Mesodermal cell (in vitro differentiated cells): ENCODE measurements at regions not wholly inside any gene's neighbourhood (a gene's known extent, or its start where the extent isn't known, plus 50 kb on each side); places are given as distances from the start of the nearest gene placed in this dataset.

Experiments used
- H3K27ac ChIP-seq: 2 replicates; pipeline ENCODE4 v1.7.0; 2013; ENCODE audit warnings: mild to moderate bottlenecking, low read depth, low read length, moderate library complexity; ENCODE audit not compliant: severe bottlenecking
- H3K36me3 ChIP-seq: 2 replicates; pipeline ENCODE4 v1.7.1; 2013; ENCODE audit warnings: mild to moderate bottlenecking, low read length, moderate library complexity; ENCODE audit not compliant: control insufficient read depth, insufficient read depth
- H3K4me1 ChIP-seq: one replicate; pipeline ENCODE4 v1.7.1; 2013; ENCODE audit warnings: mild to moderate bottlenecking, low read length; ENCODE audit not compliant: insufficient read depth, control insufficient read depth, poor library complexity, severe bottlenecking
- H3K4me3 ChIP-seq: 2 replicates; pipeline ENCODE4 v1.7.0; 2013; ENCODE audit warnings: low read length, control low read depth, mild to moderate bottlenecking; ENCODE audit not compliant: insufficient read depth, poor library complexity, severe bottlenecking; ENCODE audit errors: extremely low read depth
- H3K9me3 ChIP-seq: 2 replicates; pipeline ENCODE4 v1.7.1; 2013; ENCODE audit warnings: mild to moderate bottlenecking, low read length, moderate library complexity; ENCODE audit not compliant: control insufficient read depth
- WGBS, 2 experiments: methylation state at CpG; one replicate each; pipeline ENCODE4 v1.1.5; 2013; ENCODE audit warnings: missing lambda C conversion rate in 2 of 2; ENCODE audit not compliant: insufficient coverage in 2 of 2; 5-methylcytosine and 5-hydroxymethylcytosine counted together

DNA sequence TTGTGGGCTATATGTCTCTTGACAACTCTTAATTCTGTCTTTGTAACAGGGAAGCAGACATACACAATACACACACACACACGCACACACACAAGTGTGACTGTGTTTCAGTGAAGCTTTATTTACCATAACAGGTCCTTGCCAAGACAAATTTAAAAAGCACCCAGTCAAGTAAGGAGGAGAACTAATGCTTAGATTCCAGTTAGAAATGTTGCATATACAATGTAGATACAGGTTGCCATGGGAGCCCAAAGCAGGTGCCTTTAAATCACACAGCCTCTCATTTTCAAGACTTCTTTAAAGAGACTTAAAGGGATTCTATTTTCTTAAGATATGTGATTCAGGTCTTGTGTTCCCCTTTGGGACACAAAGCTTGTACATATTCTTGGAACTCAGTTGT lies 1551.9 kb downstream of the EFNB2 start:
- H3K4me1 ChIP-seq, result no peaks in the 10 kb centered on the region
- no peaks in the 10 kb centered on the region for H3K9me3 ChIP-seq
- no peak overlapping the region for H3K4me3 ChIP-seq
- H3K27ac ChIP-seq, result no peak overlapping the region
- no CpG with 5 or more reads among the region's 1 CpG for WGBS, 2 experiments
- no peaks in the 10 kb centered on the region for H3K36me3 ChIP-seq

DNA sequence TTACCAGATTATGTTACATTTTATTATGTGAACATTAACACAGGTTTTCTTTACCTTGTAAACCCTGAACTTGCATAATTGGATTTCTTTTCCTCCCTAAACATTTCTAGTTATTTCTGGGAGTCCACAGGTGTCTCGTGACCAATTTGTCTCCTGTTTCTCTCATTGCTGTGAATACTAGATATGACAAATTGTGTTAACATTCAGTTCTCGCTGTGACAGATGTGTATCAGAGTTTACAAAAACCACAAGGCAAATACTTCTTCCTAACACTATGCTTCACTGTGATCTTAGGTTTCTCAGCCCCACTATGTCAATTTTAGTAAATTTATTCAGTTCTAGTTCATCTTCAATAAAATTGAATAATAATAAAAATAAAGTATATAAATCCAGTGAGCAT lies 1554.9 kb downstream of the EFNB2 start:
- Histone ChIP-seq H3K4me1 (no peaks in the 10 kb centered on the region), H3K36me3 (no peaks in the 10 kb centered on the region), H3K27ac (no peak overlapping the region), H3K4me3 (no peak overlapping the region), H3K9me3 (no peaks in the 10 kb centered on the region)
- no CpG with 5 or more reads among the region's 2 CpGs for WGBS, 2 experiments

DNA sequence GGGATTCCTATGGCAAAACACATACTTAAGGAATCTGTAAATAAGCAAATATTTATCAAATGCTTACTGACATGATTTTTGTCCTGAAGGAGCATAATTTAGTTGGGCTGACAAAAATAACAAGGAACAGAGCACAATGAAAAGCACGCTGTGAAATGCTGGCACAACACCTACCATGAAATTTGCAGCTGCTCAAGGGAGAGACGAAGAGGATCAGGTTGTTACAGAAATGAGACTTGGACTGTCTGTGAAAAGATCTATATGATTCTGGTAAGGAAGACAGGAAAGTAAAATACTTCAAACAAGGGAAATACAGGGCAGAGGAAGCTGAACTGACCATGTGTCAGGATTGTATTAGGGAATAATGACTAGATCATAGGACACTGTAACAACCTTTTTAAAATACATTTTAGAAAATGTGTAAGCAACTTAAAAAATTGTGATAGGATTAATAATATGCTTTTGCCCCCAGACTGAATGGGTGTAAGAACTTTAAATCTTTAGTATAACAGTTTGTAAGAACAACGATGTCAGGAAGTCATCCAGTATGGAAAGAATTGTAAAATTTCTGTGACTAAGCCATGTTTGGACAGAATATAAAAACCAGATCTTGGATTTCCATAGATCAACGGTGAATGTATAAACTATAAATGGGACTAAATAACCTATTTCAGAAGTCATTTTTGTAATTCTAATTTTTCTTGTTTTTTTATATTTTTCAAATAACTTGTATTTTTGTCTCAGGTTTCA lies 1556.0 kb downstream of the EFNB2 start:
- Histone ChIP-seq H3K36me3 (no peaks in the 10 kb centered on the region), H3K9me3 (no peaks in the 10 kb centered on the region), H3K27ac (no peak overlapping the region), H3K4me1 (no peaks in the 10 kb centered on the region), H3K4me3 (no peak overlapping the region)
- WGBS, 2 experiments, result 73 to 86% methylated on average over 2 of the region's 4 CpGs

DNA sequence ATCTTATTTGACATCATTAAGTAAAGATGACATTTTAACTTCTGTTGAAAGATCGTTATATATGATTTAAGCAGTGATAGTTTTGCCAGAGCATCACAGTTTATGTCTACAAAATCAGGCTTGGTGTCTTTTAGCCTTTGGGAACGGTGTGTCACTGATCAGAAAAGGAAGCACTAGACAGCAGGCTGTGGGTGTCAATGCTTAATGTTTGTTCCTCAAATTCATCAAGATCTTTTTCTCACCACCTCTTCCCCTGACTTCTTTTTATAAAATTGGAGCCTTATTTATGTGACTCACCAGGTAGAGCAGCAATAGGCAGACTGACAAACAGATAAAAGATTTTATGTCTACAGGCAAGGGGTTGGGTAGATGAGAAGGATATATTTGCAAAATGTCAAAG lies 1558.5 kb downstream of the EFNB2 start:
- H3K9me3 ChIP-seq, result no peaks in the 10 kb centered on the region
- no peaks in the 10 kb centered on the region for H3K36me3 ChIP-seq
- H3K4me1 ChIP-seq, result no peaks in the 10 kb centered on the region
- WGBS, 2 experiments, result 88 to 100% methylated on average over 1 of the region's 2 CpGs
- no peak overlapping the region for H3K27ac ChIP-seq
- no peak overlapping the region for H3K4me3 ChIP-seq

DNA sequence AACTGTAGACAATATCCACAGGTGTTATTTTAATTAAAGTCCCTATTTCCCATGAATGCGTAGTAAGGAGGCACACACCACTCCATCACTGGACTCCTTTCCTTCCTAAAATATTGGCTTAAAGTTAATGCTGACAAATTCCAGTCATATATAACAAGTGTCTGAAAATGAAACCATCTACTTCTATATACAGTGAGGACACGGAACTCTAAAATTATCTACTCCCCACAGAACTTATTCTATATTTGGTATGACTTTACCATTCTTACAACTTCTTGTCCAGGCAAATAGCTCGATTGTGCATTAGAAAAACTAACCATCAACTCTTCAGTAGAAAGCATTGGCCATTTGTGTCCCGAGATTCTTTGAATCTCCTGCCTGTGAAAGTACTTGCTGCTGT lies 1560.2 kb downstream of the EFNB2 start:
- Histone ChIP-seq H3K36me3 (no peaks in the 10 kb centered on the region), H3K27ac (no peak overlapping the region), H3K9me3 (no peaks in the 10 kb centered on the region), H3K4me3 (no peak overlapping the region), H3K4me1 (no peaks in the 10 kb centered on the region)
- 83 to 88% methylated on average over 1 to 2 of the region's 4 CpGs for WGBS, 2 experiments

DNA sequence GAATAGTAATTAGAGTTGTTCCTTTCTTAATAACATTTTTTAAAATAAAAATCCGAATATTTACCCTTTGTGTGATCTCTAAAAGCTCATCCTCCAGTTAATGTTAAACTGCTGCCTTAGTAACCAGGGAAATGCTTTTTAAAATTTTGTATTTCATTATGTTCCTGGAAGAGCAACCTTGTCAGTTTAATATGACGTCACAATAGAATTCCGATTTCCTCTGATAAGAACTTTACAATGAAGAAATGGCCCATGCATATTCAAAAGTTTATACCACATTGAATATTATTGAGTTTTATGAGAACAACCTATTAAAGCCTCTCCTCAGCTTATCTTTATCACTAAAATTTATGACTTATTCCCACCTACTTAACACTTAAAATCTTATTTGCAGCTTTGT lies 1566.6 kb downstream of the EFNB2 start:
- Histone ChIP-seq H3K9me3 (no peaks in the 10 kb centered on the region), H3K27ac (no peak overlapping the region), H3K4me1 (no peaks in the 10 kb centered on the region), H3K4me3 (no peak overlapping the region), H3K36me3 (no peaks in the 10 kb centered on the region)
- no CpG with 5 or more reads among the region's 3 CpGs for WGBS, 2 experiments

DNA sequence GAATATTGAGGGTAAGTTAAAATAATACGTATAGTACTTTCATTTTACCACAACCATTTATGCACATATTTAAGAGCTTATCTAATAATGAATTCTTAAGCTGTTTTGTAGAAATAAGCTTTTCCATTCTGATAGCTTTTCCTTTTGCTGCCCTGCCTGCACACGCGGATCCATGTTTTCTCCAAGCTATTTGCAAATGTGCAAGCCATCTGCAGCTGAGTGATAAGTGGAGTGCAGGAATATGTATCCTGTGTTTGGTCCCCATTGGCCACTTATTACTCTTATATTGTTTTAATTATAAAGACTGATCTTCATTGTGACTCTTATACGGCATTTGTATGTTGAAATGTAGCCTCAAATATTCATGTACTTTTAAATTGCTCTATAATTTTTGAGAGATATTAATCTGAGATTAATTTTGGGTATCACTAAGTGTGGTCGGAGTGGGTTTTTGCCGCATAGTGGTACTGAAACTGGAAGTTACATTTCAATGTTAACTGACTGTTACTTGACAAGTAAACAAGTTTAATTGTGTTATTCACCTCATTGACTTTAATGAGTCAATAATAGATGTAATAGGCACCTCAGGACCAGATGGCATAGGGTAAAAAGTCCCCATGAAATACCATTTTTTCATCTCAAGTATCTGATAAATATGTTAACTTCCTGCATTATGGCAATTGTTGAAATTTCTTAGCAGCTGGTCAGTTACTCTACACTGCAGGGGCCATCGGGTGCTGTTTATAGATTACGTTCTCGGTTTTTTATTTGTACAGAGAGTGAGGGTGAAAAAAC lies 1567.4 kb downstream of the EFNB2 start:
- Histone ChIP-seq H3K27ac (no peak overlapping the region), H3K36me3 (no peaks in the 10 kb centered on the region), H3K4me1 (no peaks in the 10 kb centered on the region), H3K9me3 (no peaks in the 10 kb centered on the region), H3K4me3 (no peak overlapping the region)
- no CpG with 5 or more reads among the region's 9 CpGs for WGBS, 2 experiments

DNA sequence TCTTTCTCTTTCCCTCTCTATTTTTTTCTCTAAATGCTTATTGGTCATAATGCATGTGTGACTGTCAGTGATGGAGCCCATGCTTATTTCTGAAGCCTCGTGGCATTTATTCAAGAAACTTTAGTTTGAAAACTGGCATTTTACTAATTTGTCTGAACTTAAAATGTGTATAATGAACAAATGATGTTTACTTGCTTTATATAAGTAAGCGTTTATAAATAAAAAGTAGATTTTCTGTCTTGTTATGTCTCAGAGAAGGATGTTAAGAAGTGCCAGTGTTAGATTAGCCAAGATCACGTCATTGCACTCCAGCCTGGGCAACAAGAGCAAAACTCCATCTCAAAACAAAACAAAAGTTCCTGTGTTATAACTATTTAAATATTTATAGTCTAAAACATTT lies 1568.1 kb downstream of the EFNB2 start:
- Histone ChIP-seq H3K9me3 (no peaks in the 10 kb centered on the region), H3K4me1 (no peaks in the 10 kb centered on the region), H3K4me3 (no peak overlapping the region), H3K27ac (no peak overlapping the region), H3K36me3 (no peaks in the 10 kb centered on the region)
- 0% methylated on average over 1 of the region's 3 CpGs; no CpG with 5 or more reads in 1 of the 2 experiments for WGBS, 2 experiments

DNA sequence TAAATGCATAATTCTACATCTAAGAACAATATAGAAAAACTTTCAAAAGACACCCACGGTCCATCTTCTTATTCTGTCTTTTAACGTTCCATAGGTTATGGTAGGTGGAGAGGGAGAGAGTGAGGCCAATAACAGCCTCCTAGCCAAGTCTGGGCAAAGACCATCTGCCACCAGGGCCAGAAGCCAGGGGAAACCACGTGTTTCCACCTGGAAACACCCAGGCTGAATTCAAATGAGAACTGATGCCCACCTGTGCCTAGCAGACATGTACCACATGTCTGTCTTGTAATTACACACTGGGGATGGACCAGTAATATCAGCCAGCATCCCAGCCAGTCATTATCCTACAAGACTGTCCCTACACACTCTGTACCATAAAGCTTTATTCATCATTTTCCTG lies 1573.1 kb downstream of the EFNB2 start:
- Histone ChIP-seq H3K4me1 (no peaks in the 10 kb centered on the region), H3K9me3 (no peaks in the 10 kb centered on the region), H3K27ac (no peak overlapping the region), H3K36me3 (no peaks in the 10 kb centered on the region), H3K4me3 (no peak overlapping the region)
- 25 to 75% methylated on average over 1 of the region's 3 CpGs for WGBS, 2 experiments

DNA sequence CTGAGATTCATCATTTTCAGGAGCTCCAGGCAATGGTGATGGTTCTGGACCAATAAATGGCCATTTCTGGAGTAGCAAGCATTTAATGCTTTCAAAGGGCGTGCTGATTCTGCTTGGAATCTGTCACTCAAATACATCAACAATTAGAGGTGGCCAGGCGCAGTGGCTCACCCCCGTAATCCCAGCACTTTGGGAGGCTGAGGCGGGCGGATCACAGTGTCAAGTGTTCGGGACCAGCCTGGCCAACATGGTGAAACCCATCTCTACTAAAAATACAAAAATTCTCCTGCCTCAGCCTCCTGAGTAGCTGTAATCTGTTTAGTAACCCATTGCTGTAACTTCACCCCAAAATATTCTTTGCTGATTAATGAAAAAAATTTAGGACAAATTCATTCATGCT lies 1574.2 kb downstream of the EFNB2 start:
- 71 to 80% methylated on average over 5 to 6 of the region's 6 CpGs for WGBS, 2 experiments
- H3K27ac ChIP-seq, result no peak overlapping the region
- H3K36me3 ChIP-seq, result no peaks in the 10 kb centered on the region

DNA sequence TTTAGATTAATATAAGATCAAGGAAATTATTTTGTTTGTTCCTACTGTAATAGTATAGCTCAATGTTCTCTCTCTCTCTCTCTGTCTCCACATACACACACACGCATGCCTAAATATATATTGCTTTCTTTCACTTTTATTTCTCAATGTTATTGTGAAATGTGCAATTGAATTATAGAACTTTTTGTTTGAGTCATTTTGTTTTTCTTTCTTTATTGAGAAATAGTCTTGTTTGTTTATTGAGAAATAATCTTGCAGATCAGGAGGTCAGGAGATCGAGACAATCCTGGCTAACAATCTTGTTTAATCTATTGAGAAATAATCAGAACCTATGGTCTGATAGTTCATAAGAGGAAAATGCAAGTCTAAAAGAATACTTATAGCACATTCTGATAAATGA lies 1581.3 kb downstream of the EFNB2 start:
- Histone ChIP-seq H3K27ac (no peak overlapping the region), H3K9me3 (no peaks in the 10 kb centered on the region)
- WGBS, 2 experiments, result no CpG with 5 or more reads among the region's 2 CpGs

More for the DNA sequence above, 1574.2 kb downstream of the EFNB2 start:
- Histone ChIP-seq H3K4me1 (no peaks in the 10 kb centered on the region), H3K4me3 (no peak overlapping the region), H3K9me3 (no peaks in the 10 kb centered on the region)

More for the DNA sequence above, 1581.3 kb downstream of the EFNB2 start:
- H3K4me1 ChIP-seq, result no peaks in the 10 kb centered on the region
- no peak overlapping the region for H3K4me3 ChIP-seq
- no peaks in the 10 kb centered on the region for H3K36me3 ChIP-seq
